Hematopoietic multipotent progenitor cell treated with erythropoietin and hydrocortisone succinate and interleukin-3 and kit ligand, for 17 days (in vitro differentiated cells): ENCODE measurements at regions not wholly inside any gene's neighbourhood (a gene's known extent, or its start where the extent isn't known, plus 50 kb on each side); places are given as distances from the start of the nearest gene placed in this dataset.

ENCODE experiments used
- DNase-seq: peaks from one replicate; pipeline ENCODE4 v3.0.0-alpha.2; 2015; ENCODE audit warnings: low spot score

GRCh38 chr11:116219171-116219635, 553.6 kb downstream of the BUD13 start:
- no peak for DNase-seq

DNA sequence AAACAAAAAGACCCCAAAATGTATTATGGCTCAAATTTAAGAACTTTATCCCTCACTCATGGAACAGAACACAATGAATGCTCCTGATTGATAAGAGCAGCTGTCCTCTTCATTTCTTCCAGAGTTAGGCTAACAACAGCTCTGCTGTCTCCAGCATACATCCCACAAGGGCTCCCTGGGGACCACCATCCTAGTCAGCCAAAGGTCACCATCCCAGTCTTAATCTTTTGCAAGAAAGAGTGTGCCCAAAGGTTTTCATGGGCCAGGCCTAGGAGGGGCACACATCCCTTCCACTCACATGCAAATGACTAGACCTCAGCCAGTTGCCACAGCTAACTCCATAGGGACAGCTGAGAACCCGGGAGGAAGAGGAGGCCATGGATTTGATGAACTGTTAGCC, 555.3 kb downstream of the BUD13 start:
- no peak for DNase-seq

DNA sequence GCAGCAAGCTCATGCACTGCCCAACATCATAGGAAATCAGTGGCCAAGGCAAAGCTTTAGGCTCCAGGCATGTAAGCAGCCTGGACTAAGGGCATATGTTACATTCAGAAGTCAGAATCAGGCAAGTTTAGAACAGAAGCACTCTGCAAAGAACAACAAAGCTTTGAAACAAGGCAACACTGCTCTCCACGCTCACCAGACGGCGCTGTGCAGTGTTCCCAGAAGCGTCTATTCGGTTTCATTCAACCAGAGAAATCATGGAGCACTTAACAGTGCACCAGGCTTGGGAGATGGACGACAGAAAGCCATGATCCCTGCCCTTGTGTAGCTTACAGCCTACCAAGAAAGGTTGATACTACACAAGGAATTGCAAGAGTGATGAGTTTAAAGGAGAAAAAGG, 555.8 kb downstream of the BUD13 start:
- peak; percentile 33 for DNase-seq

DNA sequence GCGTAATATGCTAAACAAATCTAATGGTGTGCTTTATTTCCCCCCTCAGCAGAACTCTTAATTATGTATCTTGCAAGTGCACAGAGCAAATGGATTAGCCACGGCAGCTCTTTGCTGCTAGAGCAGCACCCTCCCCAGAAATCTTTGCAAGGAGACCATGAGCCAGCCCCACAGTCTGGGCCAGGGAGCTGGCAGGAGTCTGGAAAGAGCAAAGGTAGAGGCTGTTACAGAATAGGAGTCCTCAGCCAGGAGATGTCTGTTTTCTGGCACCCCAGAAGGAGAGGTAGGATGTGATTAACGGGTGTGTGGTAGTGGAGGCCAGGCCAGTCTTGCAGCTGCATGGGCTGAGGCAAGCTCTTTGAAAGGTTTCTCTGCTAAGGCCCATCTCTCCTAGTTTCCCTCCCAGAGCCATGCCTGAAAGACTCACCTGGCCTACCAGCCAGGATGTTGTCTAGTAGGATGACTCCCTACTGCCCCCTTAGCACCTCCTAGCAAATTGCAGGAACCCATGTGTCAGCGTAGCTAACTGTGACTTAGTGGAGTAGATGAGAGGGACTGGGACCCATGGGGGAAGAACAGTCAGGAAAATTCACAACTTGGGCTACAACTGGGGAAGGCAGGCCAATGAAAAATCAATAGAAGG, 557.2 kb downstream of the BUD13 start:
- no peak for DNase-seq

DNA sequence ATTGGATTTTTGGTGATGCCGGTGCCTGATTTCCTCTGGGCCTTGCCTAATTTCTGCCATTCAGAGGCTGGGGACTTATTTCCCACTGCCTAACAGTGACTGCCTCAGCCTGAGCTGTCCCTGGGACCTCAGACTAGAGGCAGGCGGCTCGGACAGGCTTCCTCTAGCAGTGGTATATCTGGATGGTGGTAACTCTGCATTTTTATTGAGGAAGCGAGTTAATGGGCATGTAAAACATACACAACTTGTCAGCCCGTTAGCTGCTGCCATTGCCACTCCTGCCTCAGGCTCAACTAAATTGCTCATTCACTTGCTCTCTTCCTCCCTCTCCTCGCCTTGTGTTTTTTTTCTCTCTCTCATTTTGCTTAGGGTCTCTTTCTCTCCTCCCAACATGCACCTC, 561.6 kb downstream of the BUD13 start:
- no peak for DNase-seq

GRCh38 chr11:116210663-116211062, 562.1 kb downstream of the BUD13 start:
- DNase-seq, result no peak

GRCh38 chr11:116209255-116209654, 563.5 kb downstream of the BUD13 start:
- DNase-seq, result no peak

DNA sequence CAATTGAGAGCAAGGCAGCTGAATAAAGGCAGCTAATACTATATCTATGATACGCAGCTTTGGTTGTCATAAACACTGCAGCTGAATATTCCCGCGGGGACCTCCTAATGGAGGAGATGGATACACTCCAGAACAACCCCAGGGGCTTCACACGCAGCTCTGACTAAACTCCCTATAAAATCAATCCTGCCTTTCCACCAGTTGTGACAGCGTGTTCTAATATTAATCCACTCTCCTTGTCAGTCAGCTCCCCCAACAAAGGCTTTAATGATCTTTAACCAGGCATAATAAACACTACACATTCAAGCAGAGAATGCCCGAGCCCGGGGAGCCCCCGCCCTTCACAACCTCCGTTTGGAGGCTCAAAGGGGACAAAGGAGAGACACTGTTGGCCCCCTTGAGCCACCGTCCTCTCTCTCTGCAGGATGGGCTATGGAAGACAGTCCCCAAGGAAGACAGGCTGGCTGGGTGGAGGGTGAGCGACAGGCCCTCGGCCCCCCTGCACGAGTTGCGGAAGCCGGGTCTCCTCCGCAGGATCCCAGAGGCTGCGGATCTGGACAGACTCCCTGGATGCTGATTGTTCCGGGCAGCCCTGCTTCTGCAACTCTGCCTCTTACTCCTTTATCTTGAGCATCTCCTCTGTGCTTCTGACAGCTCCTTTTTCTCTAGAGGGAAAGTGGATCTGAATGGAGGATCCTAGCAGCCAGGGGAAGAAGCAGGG, 565.2 kb downstream of the BUD13 start:
- DNase-seq, result no peak

DNA sequence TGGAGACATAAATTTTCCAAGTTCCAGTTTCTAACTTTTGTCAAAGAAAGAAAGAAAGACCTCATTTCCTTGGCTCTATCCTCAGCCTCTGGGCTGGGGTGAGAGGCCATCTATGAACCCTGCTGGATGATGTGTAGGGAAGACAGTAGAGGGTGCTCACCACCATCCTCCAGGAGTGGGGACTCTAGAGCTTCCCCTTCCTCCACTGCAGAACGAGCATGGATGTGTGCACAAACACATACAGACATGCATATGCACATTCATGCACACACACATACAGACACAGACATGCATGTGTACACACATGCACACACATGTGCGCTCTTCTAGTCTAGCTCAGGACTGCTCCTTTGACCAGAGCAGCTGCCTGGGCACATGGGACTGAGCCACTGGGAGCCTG, 565.8 kb downstream of the BUD13 start:
- DNase-seq, result no peak

DNA sequence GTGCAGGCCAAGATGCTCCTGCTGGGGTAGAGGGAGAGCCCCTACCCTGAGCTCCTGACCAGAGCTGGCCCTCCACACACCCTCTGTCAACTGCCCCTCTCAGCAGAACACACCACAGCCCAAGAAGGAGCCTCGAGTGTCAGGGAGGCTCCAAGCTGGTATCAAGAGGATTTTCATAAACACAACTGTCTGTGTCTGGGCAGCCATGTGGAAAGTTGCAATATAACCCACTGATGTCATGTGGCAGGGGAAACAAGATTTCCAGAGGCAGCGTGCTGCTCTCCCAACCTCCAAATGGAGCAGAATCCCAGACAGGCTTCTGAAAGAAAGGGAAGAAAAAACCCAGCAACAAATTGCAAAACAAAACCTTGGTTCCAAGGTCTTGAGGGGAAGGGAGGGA, 569.9 kb downstream of the BUD13 start:
- DNase-seq, result no peak

DNA sequence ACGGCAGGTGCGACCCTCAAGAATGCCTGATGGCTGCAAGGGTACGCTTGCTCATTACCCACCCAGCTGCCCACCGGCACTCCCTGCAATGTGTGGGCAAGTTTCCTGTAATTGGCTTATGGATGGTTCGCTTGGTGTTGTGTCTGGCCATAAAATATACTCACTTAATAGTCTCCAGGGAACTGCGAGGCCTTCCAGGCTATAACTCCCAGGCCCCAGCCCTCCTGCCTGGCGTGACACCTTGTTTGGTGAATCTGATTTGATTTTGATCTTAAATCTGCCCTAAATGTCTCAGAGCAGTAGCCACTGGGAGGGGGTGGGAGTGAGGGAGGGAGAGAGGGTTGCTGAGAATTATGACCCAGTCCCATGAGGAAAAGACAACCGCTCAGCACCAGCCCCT, 572.2 kb downstream of the BUD13 start:
- DNase-seq, result no peak

DNA sequence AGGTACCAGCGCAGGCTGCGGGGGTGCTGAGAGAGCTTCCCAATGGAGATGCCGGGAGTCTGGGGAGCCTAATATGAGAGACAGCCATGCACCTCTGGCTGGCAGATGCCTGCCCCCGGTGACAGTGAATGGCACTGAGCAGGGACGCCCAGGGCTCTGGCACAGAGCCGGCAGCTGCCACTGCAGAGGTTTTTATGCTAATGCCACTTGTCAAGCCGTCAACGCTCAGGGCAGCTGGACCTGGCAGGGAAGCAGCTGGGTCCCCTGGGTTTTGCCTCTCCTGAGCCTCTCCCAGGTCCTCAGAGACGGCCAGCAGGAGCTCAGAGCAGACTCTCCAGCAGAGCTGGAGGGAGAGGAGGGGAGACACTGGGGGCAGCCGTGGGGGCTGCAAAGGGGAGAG, 573.6 kb downstream of the BUD13 start:
- DNase-seq, result no peak

- DNase-seq, result no peak
Observed at GRCh38 chr11:116194156-116194904, 578.5 kb downstream of the BUD13 start.

DNA sequence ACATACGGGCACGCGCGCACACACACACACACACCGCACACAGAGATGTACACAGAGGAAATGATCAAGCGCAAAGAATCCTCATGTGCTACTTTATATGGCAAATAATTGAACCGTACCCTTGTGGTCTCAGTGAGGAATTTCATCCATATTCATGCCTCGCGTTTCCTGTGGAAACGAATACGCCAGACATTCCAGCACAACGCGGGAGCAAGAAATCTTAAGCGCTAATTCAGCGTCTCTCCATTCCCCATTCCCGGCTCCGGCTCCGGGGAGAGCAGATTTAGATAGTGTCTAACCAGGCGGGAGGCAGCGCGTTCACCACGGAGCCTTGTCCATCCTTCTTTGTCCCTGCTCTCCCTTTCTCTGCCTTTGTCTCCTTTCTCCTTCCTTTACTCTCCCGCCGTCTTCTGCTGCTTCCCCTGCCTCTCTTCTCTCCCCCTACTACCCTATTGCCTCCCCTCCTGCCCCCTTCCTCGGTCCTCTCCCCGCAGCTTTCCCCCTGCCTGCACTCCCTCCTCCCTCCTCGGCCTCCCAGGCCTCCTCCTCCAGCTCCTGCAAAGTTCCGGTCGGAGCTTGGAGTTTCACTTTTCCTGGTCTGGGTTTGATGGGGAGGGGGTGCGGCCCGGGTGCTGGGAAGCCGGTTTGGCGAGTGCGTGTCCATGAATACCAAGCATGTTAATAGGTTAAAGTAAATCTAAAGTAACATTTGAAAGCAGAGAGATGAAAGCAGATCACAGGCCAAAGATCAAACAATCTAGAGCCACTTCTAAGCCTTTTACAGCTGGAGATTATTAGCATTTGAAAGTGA, 579.3 kb downstream of the BUD13 start:
- DNase-seq, result no peak

- DNase-seq, result no peak
Observed at GRCh38 chr11:116192509-116193210, 580.1 kb downstream of the BUD13 start.

GRCh38 chr11:116190861-116191260, 581.9 kb downstream of the BUD13 start:
- no peak for DNase-seq

DNA sequence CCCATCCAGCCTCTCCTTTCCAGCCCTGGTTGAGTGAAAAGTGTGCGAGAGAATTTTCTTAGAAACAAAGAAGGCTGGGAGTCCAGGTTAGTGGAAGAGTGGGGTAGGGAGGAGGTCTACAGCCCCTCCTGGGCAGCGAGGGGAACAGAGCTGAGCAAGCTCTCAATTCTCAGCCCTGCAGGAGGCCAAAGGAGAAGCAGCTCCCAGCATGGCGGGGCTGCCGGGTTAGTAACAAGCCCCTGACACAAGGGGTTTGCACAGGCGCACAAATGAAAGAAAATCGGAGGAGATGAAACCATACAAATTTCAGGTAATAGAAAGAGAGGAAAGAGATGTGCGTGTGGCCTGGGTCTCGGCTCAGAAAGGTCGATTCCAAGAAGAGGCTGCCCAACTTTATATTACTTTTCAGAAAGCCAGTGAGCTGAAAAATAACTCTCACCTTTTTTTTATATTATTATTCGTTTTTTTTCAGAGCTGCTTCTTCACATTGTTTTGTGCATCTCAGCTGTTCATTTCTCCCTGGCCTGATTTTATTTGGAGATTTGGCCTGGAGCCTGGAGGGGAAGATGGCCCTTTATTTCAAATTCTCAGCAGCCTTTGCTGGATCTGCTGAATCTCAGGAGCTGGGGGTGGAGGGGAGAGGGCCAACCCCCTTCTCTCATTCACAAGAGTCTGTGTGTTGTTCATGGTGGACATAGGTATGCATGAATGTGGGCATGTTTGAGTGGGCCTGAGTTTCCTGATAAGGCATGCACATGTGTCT, 583.2 kb downstream of the BUD13 start:
- no peak for DNase-seq

DNA sequence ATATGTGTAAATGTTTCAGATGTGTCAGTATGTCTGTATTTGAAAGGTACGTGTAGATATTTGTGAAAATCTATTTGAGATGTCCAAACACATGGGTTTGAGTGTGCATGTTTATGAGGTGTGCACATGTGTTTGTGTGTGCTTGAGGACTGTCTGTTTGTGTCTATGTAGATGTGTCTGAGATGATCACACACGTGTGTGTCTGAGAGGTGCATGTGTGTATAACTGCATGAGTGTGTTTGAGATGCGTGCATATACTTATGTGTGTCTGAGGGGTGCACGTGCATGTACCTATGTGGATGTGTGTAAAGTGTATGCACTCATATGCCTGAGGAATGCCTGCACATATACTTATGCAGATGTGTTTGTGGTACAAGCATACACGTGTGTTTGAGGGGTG, 584.4 kb downstream of the BUD13 start:
- DNase-seq, result no peak

DNA sequence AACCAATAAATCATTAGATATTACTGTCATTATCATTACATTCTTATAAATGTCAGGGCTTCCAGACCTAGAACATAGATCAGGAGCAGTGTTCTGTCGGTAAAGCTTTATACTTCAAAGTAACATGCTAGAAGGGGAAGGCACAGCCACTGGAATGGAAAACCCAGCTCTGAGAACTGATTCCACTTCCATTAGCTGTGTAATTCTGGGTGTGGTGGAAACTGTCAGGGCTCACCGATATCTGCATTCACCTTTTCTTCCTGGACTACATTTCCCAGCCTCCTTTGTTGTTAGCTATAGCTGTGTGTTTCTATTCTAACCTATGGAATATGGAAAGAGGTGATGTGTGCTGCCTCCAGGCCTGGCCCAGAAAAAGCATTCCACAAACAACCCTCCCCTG, 585.8 kb downstream of the BUD13 start:
- DNase-seq, result no peak

DNA sequence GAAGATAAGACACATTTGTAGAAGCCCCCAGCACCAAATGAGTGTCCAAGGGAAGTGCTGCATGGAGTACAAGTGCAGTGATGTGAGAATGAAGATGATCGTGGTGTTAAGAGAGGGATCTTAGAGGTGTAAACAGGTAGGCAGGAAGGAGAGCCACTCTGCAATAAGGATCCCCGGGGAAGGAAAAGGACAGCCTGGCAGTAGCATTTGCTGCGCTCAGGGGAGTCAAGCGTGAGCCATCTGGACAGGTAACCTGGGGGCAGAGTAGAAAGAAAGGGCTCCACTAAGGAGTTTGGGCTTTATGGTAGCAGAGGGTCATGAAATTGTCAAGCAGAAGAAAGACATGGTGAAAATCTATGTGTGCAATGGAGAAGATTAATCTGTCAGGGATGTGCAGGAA, 587.2 kb downstream of the BUD13 start:
- no peak for DNase-seq

DNA sequence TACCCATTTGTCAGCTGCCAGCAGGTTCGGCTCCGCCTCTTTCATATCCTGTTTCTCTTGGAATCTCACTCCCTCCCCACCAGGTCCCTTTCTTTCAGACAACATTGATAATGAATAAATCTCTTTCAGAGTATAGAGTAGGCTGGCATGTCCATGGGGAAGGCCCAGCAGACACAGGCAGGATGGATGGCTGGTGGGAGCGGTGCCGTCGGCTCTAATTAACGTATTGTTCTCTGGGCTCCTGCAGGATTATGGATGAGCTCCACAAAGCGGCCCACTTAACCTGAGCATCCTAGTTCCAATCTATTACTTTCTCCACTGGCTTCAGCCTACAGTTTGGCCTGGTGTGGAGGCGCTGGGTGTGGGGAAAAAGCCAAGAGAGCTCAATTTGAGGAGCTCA, 588.0 kb downstream of the BUD13 start:
- no peak for DNase-seq
